C4-2B (cell line): ENCODE measurements at regions not wholly inside any gene's neighbourhood (a gene's known extent, or its start where the extent isn't known, plus 50 kb on each side); places are given as distances from the start of the nearest gene placed in this dataset.
"Not testable (repeated sequence)": the region's sequence is repeated elsewhere in the genome, so short reads cannot be mapped to it uniquely, and the experiment has no call there.

ENCODE experiments used
- H3K27ac ChIP-seq: fragments of 450-650 bp; 2 replicates; pipeline ENCODE4 v1.5.1; 2017
- CTCF ChIP-seq: fragments of 450-650 bp; conservative IDR thresholded peaks from 2 replicates; pipeline ENCODE4 v1.5.1; 2017; ENCODE audit warnings: mild to moderate bottlenecking
- ZFX ChIP-seq: fragments of 450-650 bp; IDR thresholded peaks from 2 replicates; pipeline ENCODE4 v1.6.1; 2017

DNA sequence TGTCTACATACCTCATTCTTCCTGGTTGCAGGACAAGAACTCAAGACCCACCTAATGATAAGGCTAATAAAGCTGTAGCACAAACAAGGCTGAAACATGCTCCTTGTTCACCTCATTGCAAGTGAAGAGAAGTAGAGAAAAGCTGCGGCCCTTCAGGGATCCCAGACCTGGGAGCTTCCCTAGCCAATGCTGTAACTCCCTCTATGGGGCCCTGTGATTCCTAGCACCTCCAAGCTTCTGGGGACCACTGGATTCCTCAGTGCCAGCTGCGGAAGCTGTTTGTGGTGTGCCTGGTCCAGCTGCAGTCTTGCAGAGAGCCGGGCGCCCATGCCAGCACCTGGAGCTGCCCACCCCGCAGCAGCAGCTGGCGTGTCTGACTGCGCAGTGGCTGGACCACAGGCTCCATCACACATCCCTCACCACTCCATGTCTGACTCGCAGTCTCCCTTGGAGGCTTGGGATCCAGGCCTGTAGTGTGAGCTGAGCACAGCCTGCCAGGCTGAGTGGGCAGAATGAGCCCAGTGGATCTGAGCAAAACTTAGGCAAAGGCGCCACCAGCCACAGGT, 737.2 kb upstream of the GJE1 start:
- TF ChIP-seq ZFX, result no peak
- TF ChIP-seq CTCF, result no peak
- no peak overlapping the region for H3K27ac ChIP-seq

DNA sequence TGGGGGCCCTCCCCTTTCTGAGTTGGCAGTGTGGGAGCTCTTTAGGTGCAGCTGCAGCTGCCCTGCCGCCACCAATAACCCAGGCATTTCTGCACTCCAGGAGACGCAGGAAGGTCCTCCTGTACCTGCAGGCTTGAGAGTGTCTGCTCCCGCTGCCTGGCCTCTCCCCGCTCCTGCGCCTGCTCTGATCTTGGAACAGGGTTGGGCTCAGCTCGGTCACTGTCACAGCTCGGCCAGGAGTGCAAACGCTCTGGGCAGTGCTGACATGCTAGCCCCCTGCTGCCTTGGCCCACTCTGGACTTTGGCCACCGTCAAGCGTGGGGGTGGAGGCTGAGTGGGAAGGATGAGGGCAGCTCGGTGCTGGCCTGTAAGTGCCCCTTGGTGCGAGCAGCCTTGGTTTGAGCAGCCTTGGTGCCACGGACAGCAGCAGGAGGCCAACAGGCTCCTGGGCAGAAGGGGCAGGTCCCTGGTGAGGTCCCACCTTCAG, 738.1 kb upstream of the GJE1 start:
- H3K27ac ChIP-seq, result no peak overlapping the region
- TF ChIP-seq ZFX, result no peak
- TF ChIP-seq CTCF, result no peak

- TF ChIP-seq CTCF (no peak), ZFX (no peak)
- no peak overlapping the region for H3K27ac ChIP-seq
Observed at GRCh38 chr6:141394125-141394536, 738.6 kb upstream of the GJE1 start.

DNA sequence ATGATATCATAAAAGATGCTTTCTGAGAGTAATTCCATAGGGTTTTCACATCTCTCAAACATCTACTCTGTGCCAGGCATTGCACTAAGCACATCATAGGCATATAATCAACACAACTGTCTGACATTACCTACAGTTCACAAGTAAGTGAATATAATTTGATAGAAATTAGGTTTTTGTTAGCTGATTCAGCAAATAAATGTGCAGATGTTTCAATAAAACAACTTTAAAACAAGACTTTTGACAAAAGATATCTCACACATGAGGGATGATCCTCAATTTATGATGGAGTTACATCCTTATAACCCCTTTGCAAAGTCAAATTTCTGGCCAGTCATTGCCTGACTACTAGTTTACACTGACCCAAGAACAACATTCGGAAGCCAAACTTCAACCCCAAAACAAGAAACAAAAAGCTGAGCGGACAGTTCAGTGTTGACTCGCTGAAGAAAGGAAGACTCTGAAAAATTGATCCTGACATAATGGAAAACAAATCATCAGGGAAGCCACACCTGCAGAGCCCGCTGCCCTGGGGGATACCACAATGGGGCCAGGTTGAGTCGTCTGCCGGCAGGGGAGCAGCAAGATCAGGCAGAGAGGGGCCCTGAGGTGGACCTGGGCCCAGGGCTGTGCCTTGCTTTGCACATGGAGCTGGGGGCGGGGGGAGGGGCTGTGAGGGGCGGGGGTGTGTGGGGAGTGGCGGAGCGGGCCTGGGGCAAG, 739.2 kb upstream of the GJE1 start:
- no peak for TF ChIP-seq CTCF
- H3K27ac ChIP-seq, result no peak overlapping the region

DNA sequence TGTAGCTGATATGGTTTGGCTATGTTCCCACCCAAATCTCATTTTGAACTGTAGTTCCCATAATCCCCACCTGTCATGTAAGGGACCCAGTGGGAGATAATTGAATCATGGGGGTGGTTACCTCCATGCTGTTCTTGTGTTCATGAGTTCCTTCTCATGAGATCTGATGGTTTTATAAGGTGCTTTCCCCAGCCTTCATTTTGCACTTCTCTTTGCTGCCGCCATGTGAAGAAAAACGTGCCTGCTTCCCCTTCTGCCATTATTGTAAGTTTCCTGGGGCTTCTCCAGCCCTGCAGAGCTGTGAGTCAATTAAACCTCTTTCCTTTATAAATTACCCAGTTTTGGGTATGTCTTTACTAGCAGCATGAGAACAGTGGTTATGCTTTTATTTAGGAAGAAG, 741.6 kb upstream of the GJE1 start:
- H3K27ac ChIP-seq, result not testable (repeated sequence)

GRCh38 chr6:141388666-141389065, 744.1 kb upstream of the GJE1 start:
- no peak overlapping the region for H3K27ac ChIP-seq
- TF ChIP-seq ZFX, result no peak
- no peak for TF ChIP-seq CTCF

DNA sequence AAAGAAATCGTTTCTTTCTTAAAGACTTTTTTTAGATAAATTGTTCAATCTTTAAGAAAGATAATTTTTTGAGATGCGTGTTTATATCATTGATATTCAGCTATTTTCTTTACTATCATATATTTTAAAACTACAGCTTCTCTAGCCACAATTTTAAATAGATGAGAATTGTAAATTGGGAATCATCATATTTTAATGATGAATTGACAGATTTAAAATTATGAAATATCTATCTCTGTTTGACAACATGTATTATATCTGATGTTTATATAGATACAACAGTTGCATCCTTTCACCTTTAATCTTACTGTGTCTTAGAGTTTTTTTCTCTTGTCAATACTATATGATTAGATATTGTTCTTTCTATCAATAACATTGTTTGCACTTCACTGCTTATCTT, 762.3 kb upstream of the GJE1 start:
- TF ChIP-seq CTCF (no peak), ZFX (no peak)
- no peak overlapping the region for H3K27ac ChIP-seq

GRCh38 chr6:141366796-141367195, 765.9 kb upstream of the GJE1 start:
- H3K27ac ChIP-seq, result not testable (repeated sequence)
